KG1 (cell line): ENCODE measurements at regions not wholly inside any gene's neighbourhood (a gene's known extent, or its start where the extent isn't known, plus 50 kb on each side); places are given as distances from the start of the nearest gene placed in this dataset.
"Not testable (repeated sequence)": the region's sequence is repeated elsewhere in the genome, so short reads cannot be mapped to it uniquely, and the experiment has no call there.

Experiments
- DNase-seq: peaks from one replicate; lab custom pipeline; 2025; lab: John Stamatoyannopoulos, UW

- DNase-seq: no peak
These were observed 170.3 kb upstream of the PODXL start for GRCh38 chr7:131726686-131727085.

- no peak for DNase-seq
These were observed 169.6 kb upstream of the PODXL start for GRCh38 chr7:131726031-131726430.

- no peak for DNase-seq
These were observed 168.4 kb upstream of the PODXL start for GRCh38 chr7:131724776-131725345.

GRCh38 chr7:131723926-131724325, 167.5 kb upstream of the PODXL start:
- DNase-seq: no peak

- DNase-seq: no peak
These were observed 165.9 kb upstream of the PODXL start for GRCh38 chr7:131722371-131722770.

GRCh38 chr7:131721660-131722059, 165.2 kb upstream of the PODXL start:
- DNase-seq: no peak

- no peak for DNase-seq
These were observed 164.3 kb upstream of the PODXL start for GRCh38 chr7:131720703-131721102.

- DNase-seq: no peak
These were observed 160.8 kb upstream of the PODXL start for GRCh38 chr7:131717181-131717580.

- no peak for DNase-seq
These were observed 142.9 kb upstream of the PODXL start for GRCh38 chr7:131699323-131699722.

GRCh38 chr7:131692131-131692960, 135.9 kb upstream of the PODXL start:
- no peak for DNase-seq

- no peak for DNase-seq
These were observed 135.2 kb upstream of the PODXL start for GRCh38 chr7:131691454-131692130.

GRCh38 chr7:131690441-131690840, 134.0 kb upstream of the PODXL start:
- DNase-seq: no peak

- no peak for DNase-seq
These were observed 133.3 kb upstream of the PODXL start for GRCh38 chr7:131689662-131690234.

GRCh38 chr7:131688738-131689661, 132.6 kb upstream of the PODXL start:
- DNase-seq: no peak

GRCh38 chr7:131687296-131687695, 130.9 kb upstream of the PODXL start:
- no peak for DNase-seq

- DNase-seq: no peak
These were observed 130.4 kb upstream of the PODXL start for GRCh38 chr7:131686833-131687232.

GRCh38 chr7:131683536-131684125, 127.2 kb upstream of the PODXL start:
- no peak for DNase-seq

GRCh38 chr7:131681961-131682360, 125.5 kb upstream of the PODXL start:
- DNase-seq: no peak

GRCh38 chr7:131679071-131679470, 122.6 kb upstream of the PODXL start:
- DNase-seq: not testable (repeated sequence)

GRCh38 chr7:131676850-131677249, 120.4 kb upstream of the PODXL start:
- DNase-seq: not testable (repeated sequence)

- DNase-seq: no peak
These were observed 117.7 kb upstream of the PODXL start for GRCh38 chr7:131674131-131674530.
